Stimulated activated CD4-positive, alpha-beta T cell treated with anti-CD3 and anti-CD28 coated beads, TNF-alpha, amount 100 ng/mL, for 48 hours (primary cell): ENCODE measurements at regions not wholly inside any gene's neighbourhood (a gene's known extent, or its start where the extent isn't known, plus 50 kb on each side); places are given as distances from the start of the nearest gene placed in this dataset.

Experiments used
- DNase-seq, 3 donors: peaks; one replicate each; pipeline ENCODE4 v3.0.0-alpha.2; 2020; ENCODE audit warnings: low read depth in 3 of 3

GRCh38 chr3:34183114-34183513 lies 384.7 kb downstream of the PDCD6IP start:
- DNase-seq: no peak

GRCh38 chr3:34183611-34184340 lies 385.3 kb downstream of the PDCD6IP start:
- DNase-seq: no peak

DNA sequence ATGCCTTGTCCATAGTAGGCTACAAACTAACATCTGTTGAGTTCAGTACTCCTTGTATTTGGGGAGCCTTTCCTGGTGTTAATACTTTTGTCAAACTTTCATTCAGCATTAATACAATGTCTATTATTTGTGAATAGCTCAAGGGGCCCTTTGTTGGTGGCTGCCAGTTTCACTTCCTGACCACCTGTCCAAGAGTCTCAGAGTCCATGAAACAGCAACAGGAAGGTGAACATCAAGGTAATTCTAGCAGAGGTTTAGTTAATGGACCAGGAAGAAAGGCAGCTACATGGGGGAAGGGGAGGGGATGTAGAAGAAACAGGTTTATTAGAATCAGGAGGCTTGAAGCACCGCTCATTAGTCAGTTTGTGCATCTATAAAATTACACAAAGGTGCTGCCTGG lies 386.9 kb downstream of the PDCD6IP start:
- no peak for DNase-seq

DNA sequence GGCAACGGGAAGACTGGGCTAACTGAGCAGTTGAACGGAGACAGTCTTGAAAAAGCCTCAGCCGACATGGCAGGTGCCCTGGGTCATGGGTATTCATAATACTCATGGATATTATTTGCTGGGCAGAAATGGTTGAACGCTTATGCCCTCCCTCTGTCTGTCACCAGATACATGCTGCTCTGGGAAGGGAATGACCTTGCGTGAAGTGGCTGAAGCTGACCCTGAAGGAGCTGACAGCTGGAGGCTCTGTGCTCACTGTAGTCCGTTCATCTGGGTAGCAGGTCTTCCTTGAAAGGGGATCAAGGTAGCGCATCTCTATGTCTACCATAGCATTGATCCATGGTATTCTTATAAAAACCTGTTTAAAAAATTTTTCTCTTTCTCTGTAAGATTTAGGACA lies 390.7 kb downstream of the PDCD6IP start:
- DNase-seq: no peak

- no peak for DNase-seq
Measured at GRCh38 chr3:34196914-34197313, 398.5 kb downstream of the PDCD6IP start.

GRCh38 chr3:34198309-34198708 lies 399.9 kb downstream of the PDCD6IP start:
- DNase-seq: no peak

DNA sequence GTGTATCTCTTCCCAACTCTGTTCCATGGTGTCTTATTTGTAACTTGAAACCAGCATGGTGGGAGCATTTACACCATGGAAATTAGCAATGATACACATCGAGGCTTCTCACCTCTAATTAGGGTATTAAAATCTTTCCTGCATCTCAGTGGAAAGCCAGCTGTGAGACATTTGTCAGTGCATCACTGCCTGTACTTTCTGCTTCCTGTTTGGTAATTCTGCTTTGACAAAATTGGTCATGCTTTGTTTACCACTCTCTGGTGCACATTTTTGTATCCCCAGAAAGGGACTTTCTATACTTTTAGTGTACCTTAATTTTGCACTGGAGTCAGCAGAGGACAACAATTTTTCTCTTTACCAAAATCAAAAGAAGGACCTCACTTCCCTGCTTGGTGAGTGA lies 402.1 kb downstream of the PDCD6IP start:
- no peak for DNase-seq

GRCh38 chr3:34202975-34203374 lies 404.5 kb downstream of the PDCD6IP start:
- no peak for DNase-seq

GRCh38 chr3:34203386-34203785 lies 405.0 kb downstream of the PDCD6IP start:
- DNase-seq: no peak

GRCh38 chr3:34207002-34207401 lies 408.6 kb downstream of the PDCD6IP start:
- DNase-seq: no peak

DNA sequence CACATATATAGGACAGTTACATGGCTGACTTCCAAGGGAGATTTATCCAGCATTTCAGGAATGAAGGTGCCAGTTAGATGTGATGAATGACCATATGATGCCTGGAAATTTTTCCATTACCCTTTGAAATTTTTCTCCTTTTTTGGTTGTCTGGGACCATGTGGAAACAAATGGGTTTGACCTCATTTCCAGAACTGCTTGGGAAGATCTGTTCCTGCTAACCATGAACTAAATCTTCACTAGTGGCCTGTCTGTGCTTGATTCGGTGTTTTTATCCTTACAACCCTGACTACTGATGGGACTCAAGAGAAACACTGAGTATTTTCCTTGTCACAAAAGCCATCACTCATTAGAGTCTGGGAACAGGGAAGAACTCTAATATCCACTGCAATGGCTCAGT lies 409.4 kb downstream of the PDCD6IP start:
- DNase-seq: no peak

GRCh38 chr3:34212175-34212574 lies 413.7 kb downstream of the PDCD6IP start:
- DNase-seq: no peak

DNA sequence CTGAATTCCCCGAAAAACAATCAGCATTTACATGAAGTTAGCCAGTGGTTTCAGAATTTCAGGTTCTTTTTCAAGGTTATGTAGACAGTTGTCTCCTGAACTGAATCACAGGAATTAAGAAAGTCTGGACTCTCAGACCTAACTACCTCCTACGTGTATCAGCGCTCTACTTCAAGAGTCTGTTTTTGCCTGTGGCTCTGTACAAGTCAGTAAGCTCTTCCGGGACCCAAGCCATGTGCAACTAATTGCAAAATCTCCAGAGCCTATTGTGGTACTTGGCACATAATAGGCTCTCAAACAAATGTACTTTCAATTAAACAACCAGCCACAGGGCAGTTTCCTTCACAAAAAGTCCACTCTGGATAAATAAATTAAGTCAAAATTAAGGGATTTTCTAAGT lies 414.2 kb downstream of the PDCD6IP start:
- no peak for DNase-seq

- DNase-seq: no peak
Measured at GRCh38 chr3:34213478-34213877, 415.0 kb downstream of the PDCD6IP start.

DNA sequence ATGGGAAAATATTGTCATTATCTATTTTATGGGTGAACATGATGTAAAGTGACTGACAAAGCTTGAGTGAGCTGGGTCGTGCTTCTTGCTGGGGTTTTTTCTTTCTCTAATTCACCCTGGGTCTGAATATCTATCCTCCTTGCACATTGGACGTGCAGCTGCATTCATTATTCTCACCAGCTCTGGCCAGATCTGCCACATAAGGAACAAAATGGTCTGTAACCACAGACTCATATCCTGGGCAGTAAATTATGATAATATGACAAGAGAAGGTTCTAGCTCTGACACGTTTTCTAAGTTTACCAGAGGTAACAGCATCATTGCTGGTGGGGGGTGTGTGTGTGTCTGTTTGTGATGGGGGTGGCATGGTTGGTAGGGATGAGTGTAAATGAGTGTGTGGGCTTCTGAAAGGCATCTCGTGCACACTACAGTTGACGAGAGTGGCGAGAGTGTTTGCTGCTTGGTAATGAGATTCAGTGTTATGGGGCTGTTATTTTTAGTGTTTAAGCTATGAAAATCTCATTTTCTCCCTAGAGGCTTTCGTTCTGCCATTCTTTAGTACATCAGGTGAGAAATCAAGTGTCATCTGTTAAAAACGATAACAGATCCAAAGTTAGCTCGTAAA lies 418.4 kb downstream of the PDCD6IP start:
- no peak for DNase-seq

DNA sequence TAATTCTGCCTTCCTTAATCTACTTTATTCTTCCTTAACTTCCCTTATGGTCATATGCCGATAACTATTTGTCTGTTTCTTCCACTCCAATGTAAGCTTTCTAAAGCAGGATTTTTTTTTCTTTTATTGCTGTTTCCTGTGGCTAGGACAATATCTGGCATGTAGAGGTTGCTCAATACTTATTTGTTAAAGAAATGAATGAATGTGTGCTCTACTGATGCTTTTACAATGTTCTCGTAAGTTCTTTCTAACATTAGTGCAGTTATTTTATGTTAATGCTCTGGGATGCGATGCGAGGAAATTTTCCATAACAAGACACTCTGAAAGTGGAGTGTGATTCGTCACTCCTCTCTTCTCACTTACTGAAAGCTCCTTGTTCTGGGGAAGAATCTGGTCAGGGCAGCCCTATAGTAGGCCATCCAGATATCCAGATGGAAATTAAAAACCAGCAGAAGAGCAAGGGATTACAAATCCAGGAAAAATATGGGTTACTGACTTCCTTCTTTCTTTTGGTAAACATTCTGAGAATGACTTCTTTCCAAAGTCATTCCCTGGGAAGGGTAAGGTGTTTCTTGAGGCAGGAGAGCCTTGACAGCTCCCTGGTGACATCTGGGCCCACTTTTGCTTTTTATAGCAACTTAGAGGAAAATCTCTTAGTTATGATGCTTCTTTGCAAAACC lies 420.4 kb downstream of the PDCD6IP start:
- DNase-seq: no peak

DNA sequence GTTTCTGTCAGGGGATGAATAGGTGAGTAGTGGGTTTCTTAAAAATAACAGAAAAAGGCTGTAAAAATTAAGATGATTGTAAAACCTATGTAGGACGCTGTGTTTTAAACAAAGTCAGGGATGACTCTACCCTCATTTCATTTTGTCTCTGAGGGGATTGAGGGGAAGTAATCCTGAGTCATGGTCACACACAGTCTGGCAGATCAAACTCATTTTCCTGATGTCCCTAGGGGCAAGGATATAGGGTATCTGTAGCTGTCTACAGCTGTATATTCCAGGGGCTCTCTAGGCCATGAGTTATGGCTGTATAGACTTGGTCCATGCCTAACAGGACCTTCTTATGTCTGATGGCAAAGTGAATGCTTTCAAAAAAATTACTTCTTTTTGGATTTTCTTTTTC lies 421.1 kb downstream of the PDCD6IP start:
- no peak for DNase-seq

- no peak for DNase-seq
Measured at GRCh38 chr3:34225821-34226366, 427.5 kb downstream of the PDCD6IP start.

DNA sequence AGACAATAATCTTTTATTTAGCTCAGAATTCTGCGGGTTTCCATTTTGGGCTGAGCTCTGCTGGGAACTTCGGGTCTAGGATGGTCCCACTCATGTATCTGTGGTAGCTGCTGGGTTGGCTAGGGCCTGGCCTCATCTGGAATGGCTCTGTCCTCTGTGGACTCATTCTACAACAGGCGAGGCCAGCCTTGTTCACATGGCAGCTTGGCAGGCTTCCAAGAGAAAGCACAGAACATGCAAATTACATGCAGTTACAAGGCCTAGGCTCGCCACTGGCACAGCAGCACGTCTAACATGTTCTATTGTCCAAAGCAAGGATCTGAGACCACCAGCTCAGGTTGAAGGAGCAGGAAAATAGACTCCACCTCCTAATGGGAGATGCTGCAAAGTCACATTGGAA lies 431.4 kb downstream of the PDCD6IP start:
- DNase-seq: no peak

GRCh38 chr3:34235096-34235495 lies 436.7 kb downstream of the PDCD6IP start:
- no peak for DNase-seq

DNA sequence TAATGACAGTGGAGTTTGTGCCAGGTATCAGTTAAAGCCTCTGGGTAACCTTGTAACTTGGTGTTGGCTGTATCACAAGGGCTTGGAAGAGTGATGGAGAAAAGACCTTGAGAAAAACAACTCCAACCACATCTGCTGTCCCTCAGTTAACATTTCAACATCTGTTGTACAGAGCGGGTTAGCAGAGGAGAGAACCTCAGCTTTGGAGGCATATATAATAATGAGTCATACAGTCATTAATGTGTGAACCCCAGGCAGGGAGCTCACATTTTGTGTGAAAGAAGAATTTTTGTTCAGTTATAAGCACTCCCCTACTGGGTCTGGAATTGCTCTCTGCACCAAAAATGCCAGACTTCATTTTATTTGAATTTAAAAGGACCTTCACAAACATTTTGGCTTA lies 439.5 kb downstream of the PDCD6IP start:
- DNase-seq: no peak

GRCh38 chr3:34238407-34238806 lies 440.0 kb downstream of the PDCD6IP start:
- DNase-seq: no peak

- DNase-seq: no peak
Measured at GRCh38 chr3:34239287-34239686, 440.9 kb downstream of the PDCD6IP start.
